Activated T-cell treated with anti-CD3 and anti-CD28 coated beads, Interleukin-2, amount 50 U/mL, for 72 hours (primary cell): ENCODE measurements at regions not wholly inside any gene's neighbourhood (a gene's known extent, or its start where the extent isn't known, plus 50 kb on each side); places are given as distances from the start of the nearest gene placed in this dataset.

ENCODE experiments used
- ATAC-seq, 2 donors: fragments of 150-1000 bp; cut with Tn5 transposase; replicated peaks in 1 of 2; 2 replicates each; pipeline ENCODE4 v1.10.0; 2021; ENCODE audit warnings: moderate library complexity in 2 of 2, mild to moderate bottlenecking in 1 of 2
- DNase-seq, 2 donors: peaks; one replicate each; pipeline ENCODE4 v3.0.0; 2021 to 2022; ENCODE audit warnings: mixed read lengths in 1 of 2
- H3K27ac Mint-ChIP-seq: one replicate; pipeline ENCODE4 v1.8.0; 2022; ENCODE audit warnings: mild to moderate bottlenecking, moderate library complexity, mixed read lengths
- H3K27me3 Mint-ChIP-seq: one replicate; pipeline ENCODE4 v1.8.0; 2022; ENCODE audit warnings: low read depth, mixed read lengths
- H3K36me3 Mint-ChIP-seq, 2 donors: one replicate each; pipeline ENCODE4 v1.8.0; 2022; ENCODE audit warnings: mixed read lengths in 2 of 2, mild to moderate bottlenecking in 1 of 2; ENCODE audit not compliant: insufficient read depth in 2 of 2
- H3K4me1 Mint-ChIP-seq: one replicate; pipeline ENCODE4 v1.8.0; 2022; ENCODE audit warnings: low read depth, mixed read lengths
- H3K4me3 Mint-ChIP-seq, 2 donors: one replicate each; pipeline ENCODE4 v1.8.0; 2022; ENCODE audit warnings: mild to moderate bottlenecking in 2 of 2, mixed read lengths in 2 of 2, moderate library complexity in 2 of 2
- H3K9me3 Mint-ChIP-seq, 2 donors: one replicate each; pipeline ENCODE4 v1.8.0; 2022; ENCODE audit warnings: mixed read lengths in 2 of 2

GRCh38 chr2:238557936-238558335 lies 131.2 kb downstream of the ASB1 start:
- no peak for DNase-seq
- ATAC-seq: no peak
- no peak overlapping the region for H3K4me3 Mint-ChIP-seq
- peaks cover 0 to 1% of the 10 kb centered on the region in 2 donors for H3K36me3 Mint-ChIP-seq
- peaks cover 1 to 2% of the 10 kb centered on the region in 2 donors for H3K9me3 Mint-ChIP-seq
- H3K27ac Mint-ChIP-seq: no peak overlapping the region
- no peaks in the 10 kb centered on the region for H3K27me3 Mint-ChIP-seq
- no peaks in the 10 kb centered on the region for H3K4me1 Mint-ChIP-seq

DNA sequence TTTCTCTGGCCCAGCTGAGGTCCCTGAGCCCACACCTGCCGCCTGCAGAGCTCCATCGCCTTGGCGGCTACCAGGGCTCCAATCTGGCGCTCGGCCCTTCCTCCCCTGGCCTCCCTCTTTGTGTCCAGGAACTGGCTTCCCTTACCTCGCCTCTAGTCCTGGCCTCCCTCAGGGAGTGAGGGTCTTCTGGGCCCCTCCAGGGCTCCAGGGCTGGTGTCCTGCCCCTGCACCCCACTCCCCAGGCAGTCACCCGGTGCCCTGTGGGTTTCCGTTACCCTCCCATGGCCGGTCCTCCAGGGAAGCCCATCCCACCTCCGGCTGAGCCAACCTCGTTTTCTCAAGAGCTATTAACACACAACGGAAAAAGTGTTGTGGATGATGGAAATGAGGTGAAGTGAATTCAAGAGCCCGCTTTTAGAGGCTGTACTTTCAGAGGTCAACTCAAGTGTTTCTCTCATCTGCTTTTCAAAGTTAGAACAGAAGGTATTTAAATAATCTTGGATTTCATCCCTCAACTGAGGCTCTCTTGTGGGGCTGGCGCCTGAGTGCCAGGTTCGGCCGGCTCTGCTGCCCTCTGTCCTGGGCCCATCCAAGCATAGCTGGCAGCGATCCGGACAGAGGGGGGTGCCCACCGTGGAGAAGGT lies 131.9 kb downstream of the ASB1 start:
- Mint-ChIP-seq H3K36me3 (no peaks in the 10 kb centered on the region), H3K27ac (no peak overlapping the region), H3K4me1 (no peaks in the 10 kb centered on the region), H3K27me3 (no peaks in the 10 kb centered on the region), H3K4me3 (no peak overlapping the region), H3K9me3 (no peaks in the 10 kb centered on the region)
- DNase-seq (no peak), ATAC-seq (no peak)

GRCh38 chr2:238560234-238560633 lies 133.5 kb downstream of the ASB1 start:
- Mint-ChIP-seq H3K27ac (no peak overlapping the region), H3K36me3 (no peaks in the 10 kb centered on the region), H3K27me3 (no peaks in the 10 kb centered on the region), H3K9me3 (no peaks in the 10 kb centered on the region), H3K4me3 (no peak overlapping the region), H3K4me1 (no peaks in the 10 kb centered on the region)
- ATAC-seq (no peak), DNase-seq (no peak)

- ATAC-seq (no peak), DNase-seq (no peak)
- Mint-ChIP-seq H3K36me3 (no peaks in the 10 kb centered on the region), H3K4me3 (no peak overlapping the region), H3K4me1 (no peaks in the 10 kb centered on the region), H3K9me3 (no peaks in the 10 kb centered on the region), H3K27me3 (no peaks in the 10 kb centered on the region), H3K27ac (no peak overlapping the region)
Measured at GRCh38 chr2:238561230-238561629, 134.5 kb downstream of the ASB1 start.

DNA sequence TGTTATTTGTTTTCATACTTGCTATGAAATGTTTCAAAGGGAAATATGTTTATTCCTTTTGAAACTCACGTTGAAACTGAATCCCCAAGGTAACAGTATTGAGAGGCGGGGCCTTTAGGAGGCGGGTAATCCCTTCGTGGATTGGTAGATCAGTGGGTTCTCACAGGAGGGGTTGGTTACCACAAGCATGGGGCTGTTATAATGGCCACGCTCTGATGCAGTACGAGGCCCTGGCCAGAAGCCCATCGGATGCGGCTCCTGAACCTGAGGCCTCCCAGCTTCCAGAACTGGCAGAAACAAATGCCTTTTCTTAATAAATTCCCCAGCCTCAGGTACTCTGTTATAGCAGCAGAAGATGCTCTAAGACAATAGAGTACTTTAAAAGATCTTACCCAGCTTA lies 135.7 kb downstream of the ASB1 start:
- ATAC-seq (no peak), DNase-seq (no peak)
- Mint-ChIP-seq H3K27ac (no peak overlapping the region), H3K4me3 (no peak overlapping the region), H3K4me1 (no peaks in the 10 kb centered on the region), H3K9me3 (no peaks in the 10 kb centered on the region), H3K27me3 (no peaks in the 10 kb centered on the region), H3K36me3 (no peaks in the 10 kb centered on the region)

DNA sequence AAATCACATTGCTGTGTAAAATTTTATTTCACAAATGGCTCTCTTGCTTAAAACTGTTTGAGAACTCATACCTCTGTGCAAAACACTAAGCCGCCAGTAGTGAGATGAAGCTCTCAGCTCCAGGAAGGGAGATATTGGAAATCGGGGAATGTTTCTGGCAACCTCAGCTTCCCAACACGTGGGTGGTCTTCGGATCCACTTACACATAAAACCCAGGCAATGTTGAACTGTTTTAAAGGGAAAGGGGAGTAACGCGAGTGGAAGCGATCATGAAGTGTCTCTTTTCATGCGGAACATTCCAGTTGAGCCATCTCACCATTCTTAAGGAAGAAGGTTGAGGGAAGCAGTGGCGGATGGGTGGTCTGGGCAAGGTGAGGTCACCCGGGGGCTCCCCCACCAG lies 136.8 kb downstream of the ASB1 start:
- H3K27me3 Mint-ChIP-seq: no peaks in the 10 kb centered on the region
- DNase-seq (no peak), ATAC-seq (no peak)
- no peaks in the 10 kb centered on the region for H3K4me1 Mint-ChIP-seq
- H3K27ac Mint-ChIP-seq: no peak overlapping the region
- H3K9me3 Mint-ChIP-seq: no peaks in the 10 kb centered on the region
- H3K36me3 Mint-ChIP-seq: no peaks in the 10 kb centered on the region
- H3K4me3 Mint-ChIP-seq: no peak overlapping the region

- no peaks in the 10 kb centered on the region for H3K27me3 Mint-ChIP-seq
- H3K4me1 Mint-ChIP-seq: no peaks in the 10 kb centered on the region
- no peak overlapping the region for H3K4me3 Mint-ChIP-seq
- H3K9me3 Mint-ChIP-seq: no peaks in the 10 kb centered on the region
- no peaks in the 10 kb centered on the region for H3K36me3 Mint-ChIP-seq
- DNase-seq (no peak), ATAC-seq (no peak)
- H3K27ac Mint-ChIP-seq: no peak overlapping the region
Measured at GRCh38 chr2:238564286-238564920, 137.7 kb downstream of the ASB1 start.

DNA sequence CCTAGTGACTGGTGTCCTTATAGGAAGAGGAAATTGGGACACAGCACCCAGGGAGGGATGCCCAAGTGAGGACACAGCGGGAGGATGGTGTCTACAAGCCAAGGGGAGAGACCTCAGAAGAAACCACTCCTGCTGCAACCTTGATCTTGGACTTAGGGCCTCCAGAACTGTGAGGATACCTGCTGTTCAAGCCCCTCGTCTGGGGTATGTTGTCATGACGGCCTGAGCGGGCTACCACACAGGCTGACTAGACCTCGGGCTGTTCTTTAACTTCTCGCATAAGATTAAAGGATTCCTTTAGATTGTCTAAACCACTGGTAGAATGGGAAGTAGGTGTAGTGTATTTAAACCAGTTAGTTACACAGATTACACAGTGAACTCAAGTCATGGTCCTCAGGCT lies 138.3 kb downstream of the ASB1 start:
- no peak overlapping the region for H3K27ac Mint-ChIP-seq

DNA sequence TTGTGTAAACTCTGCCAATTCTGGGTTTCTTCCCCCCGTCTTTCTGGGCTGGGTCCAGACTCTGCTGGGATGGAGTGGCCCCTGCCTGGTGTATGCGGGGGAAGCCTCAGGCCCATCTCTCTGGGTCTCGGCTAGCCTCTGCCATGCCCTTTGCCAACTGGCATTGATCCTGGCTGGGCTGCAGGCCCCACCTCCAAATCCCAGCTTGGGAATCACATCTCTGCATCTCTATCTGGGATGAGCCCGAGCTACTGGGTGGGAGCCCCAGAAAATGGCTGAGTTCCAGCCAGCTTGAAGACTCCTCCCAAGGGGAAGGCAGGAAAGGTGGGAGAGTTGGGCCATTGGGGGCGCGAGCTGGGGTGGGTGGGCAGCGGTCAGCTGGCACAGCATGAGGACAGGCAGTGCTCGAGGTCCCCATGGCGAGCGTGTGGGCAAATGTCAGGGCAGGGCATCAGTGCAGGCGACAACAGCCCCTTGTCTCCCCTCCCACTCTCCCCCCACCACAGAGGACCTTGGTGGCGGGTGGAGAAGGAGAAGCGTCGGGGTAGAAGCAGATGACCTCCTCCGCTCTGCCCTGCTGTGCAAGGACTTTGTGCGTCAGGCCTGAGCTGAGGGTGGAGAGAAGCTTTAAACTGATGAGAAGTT lies 139.4 kb downstream of the ASB1 start:
- Mint-ChIP-seq H3K27ac (no peak overlapping the region), H3K36me3 (no peaks in the 10 kb centered on the region), H3K4me3 (no peak overlapping the region), H3K4me1 (no peaks in the 10 kb centered on the region), H3K9me3 (no peaks in the 10 kb centered on the region), H3K27me3 (no peaks in the 10 kb centered on the region)
- no peak for ATAC-seq
- DNase-seq: no peak

More for the DNA sequence above, 138.3 kb downstream of the ASB1 start:
- no peak for DNase-seq
- Mint-ChIP-seq H3K27me3 (no peaks in the 10 kb centered on the region), H3K9me3 (no peaks in the 10 kb centered on the region), H3K36me3 (no peaks in the 10 kb centered on the region), H3K4me3 (no peak overlapping the region), H3K4me1 (no peaks in the 10 kb centered on the region)
- no peak for ATAC-seq

DNA sequence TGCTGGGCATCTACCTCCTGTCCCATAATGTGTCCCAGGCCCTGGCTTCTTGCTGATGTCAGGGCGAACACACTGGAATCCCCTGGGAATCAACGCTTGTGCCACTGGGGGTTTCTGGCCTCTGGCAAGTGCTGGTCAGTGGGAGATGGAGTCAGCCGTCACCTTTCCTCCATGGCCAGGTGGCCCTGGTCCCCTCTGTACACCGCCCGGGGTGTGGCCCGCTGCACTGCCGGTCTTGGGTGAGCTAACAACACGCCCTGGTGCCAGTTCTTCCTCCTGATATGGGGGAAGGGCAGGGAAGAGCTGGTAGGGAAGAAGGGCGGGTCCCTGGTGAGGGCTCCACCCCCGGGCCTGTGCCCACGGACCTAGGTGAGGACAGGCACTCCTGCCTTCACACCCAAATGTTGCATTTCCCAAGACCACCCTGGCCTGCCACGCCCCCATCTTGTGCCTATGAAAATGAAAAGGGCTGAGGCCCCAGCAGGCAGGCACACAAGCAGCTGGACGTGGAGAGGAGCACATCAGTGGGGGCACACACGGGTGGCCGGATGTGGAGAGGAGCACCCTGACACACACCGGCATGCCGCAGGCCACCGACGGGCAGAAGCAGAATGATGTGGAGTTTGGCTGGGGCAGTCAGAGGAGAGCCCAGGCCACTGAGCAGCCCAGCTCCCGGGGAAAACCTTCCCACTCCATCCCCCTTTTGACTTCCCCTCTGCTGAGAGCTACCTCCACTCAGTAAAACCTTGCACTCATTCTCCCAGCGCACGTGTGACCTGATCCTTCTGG lies 140.5 kb downstream of the ASB1 start:
- Mint-ChIP-seq H3K27ac (no peak overlapping the region), H3K27me3 (no peaks in the 10 kb centered on the region), H3K36me3 (no peaks in the 10 kb centered on the region), H3K9me3 (no peaks in the 10 kb centered on the region), H3K4me1 (no peaks in the 10 kb centered on the region), H3K4me3 (no peak overlapping the region)
- ATAC-seq: no peak
- DNase-seq: no peak

DNA sequence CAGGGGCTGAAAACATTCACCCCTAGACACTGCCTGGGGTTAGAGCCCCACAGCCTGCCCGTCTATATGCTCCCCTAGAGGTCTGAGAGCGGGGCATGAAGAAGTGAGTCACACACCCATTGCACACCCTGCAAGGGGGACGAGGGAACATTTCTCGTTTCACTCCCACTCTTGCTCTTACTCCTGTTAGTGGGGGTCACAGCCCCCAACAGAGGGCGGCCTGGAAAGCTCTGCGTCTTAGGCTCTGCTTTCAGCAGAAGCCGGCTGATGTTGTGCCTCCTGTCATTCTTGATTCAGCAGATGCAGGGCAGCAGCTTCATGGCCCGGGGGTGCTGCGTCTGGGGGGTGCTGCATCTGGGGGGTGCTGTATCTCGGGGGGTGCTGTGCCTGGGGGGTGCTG lies 141.3 kb downstream of the ASB1 start:
- Mint-ChIP-seq H3K27me3 (no peaks in the 10 kb centered on the region), H3K4me1 (no peaks in the 10 kb centered on the region), H3K9me3 (no peaks in the 10 kb centered on the region), H3K36me3 (no peaks in the 10 kb centered on the region), H3K27ac (no peak overlapping the region), H3K4me3 (no peak overlapping the region)
- ATAC-seq (no peak), DNase-seq (no peak)

DNA sequence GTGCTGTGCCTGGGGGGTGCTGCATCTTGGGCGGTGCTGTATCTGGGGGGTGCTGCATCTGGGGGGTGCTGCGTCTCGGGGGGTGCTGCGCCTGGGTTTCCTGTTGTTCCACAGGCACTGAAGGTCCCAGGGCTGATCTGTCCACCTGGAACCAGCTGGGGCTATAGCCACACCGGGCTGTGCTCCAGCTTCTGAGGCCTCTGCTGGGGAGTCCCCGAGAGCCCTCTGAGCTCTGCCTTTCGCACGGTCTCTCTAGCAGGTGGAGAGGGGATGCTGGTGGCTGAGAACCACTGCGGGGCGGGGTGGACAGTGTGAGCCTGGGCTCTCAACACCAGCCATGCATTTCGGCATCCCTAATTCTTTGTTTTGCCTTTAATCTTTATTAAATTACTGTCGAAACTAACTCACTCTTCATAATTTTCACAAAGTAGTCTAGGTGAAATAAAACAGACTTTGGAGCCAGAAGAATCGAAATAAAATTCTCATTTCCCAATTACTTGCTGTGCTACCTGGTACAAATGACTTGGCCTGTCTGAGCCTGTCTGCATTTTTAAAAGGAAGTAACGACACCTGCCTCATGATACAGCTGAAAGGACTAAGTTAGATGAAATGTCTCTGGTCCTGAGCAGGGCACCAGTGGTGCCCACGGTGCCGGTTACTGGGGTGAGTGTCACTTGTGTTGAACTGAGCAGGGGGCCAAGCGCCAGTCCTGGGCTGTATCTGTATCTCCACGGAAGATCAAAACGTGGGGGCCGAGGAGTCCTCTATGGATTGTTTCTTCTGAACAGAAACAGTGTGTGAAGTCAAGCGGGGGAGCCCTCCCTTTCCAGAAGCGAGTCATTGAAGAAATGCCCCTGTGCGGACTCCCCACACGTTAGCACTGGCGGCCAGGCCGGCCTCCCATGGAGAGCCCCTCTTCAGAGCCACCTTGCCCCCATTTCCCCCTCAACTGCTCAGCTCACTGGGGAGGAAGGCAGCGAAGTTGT lies 142.0 kb downstream of the ASB1 start:
- DNase-seq (no peak), ATAC-seq (no peak)
- H3K27me3 Mint-ChIP-seq: no peaks in the 10 kb centered on the region
- no peak overlapping the region for H3K4me3 Mint-ChIP-seq
- no peak overlapping the region for H3K27ac Mint-ChIP-seq
- H3K4me1 Mint-ChIP-seq: no peaks in the 10 kb centered on the region
- no peaks in the 10 kb centered on the region for H3K9me3 Mint-ChIP-seq
- no peaks in the 10 kb centered on the region for H3K36me3 Mint-ChIP-seq
